Neuronal stem cell (in vitro differentiated cells): ENCODE measurements at regions not wholly inside any gene's neighbourhood (a gene's known extent, or its start where the extent isn't known, plus 50 kb on each side); places are given as distances from the start of the nearest gene placed in this dataset.

Experiments used
- DNase-seq: peaks from one replicate; pipeline ENCODE4 v3.0.0-alpha.2; 2013; ENCODE audit warnings: low spot score
- H2AFZ ChIP-seq: one replicate; pipeline ENCODE4 v1.6.1; 2013; ENCODE audit warnings: mild to moderate bottlenecking, low read length, inconsistent platforms
- H2AK5ac ChIP-seq: 2 replicates; pipeline ENCODE4 v1.6.1; 2013; ENCODE audit warnings: low read depth, mild to moderate bottlenecking, inconsistent platforms, low read length, moderate library complexity, mixed read lengths
- H2BK120ac ChIP-seq: 2 replicates; pipeline ENCODE4 v1.6.1; 2013; ENCODE audit warnings: low read depth, mild to moderate bottlenecking, inconsistent platforms, low read length, moderate library complexity, mixed read lengths
- H2BK12ac ChIP-seq: one replicate; pipeline ENCODE4 v1.6.1; 2013; ENCODE audit warnings: low read length, inconsistent platforms
- H2BK15ac ChIP-seq: 2 replicates; pipeline ENCODE4 v1.6.1; 2013; ENCODE audit warnings: mild to moderate bottlenecking, low read length, inconsistent platforms, mixed read lengths
- H2BK5ac ChIP-seq: one replicate; pipeline ENCODE4 v1.6.1; 2013; ENCODE audit warnings: inconsistent platforms, mild to moderate bottlenecking, low read length, moderate library complexity
- H3K14ac ChIP-seq: one replicate; pipeline ENCODE4 v1.6.1; 2013; ENCODE audit warnings: low read length, inconsistent platforms
- H3K18ac ChIP-seq: 2 replicates; pipeline ENCODE4 v1.6.1; 2013; ENCODE audit warnings: low read length, inconsistent platforms
- H3K23ac ChIP-seq: 2 replicates; pipeline ENCODE4 v1.6.1; 2013; ENCODE audit warnings: low read depth, mild to moderate bottlenecking, mixed read lengths, low read length, inconsistent platforms; ENCODE audit not compliant: poor library complexity
- H3K27ac ChIP-seq: replicated peaks from 3 replicates; pipeline ENCODE4 v1.5.1; 2013; ENCODE audit warnings: low read length, inconsistent platforms
- H3K27me3 ChIP-seq, 3 experiments: 2 replicates each; pipeline ENCODE4 v1.6.1; 2013; ENCODE audit warnings: low read length in 3 of 3, mild to moderate bottlenecking in 2 of 3, inconsistent platforms in 1 of 3, low read depth in 1 of 3, mixed read lengths in 1 of 3, moderate library complexity in 1 of 3; ENCODE audit not compliant: control insufficient read depth in 3 of 3, insufficient read depth in 3 of 3
- H3K36me3 ChIP-seq, 2 donors: replicated peaks in 1 of 2; 2 replicates each; pipeline ENCODE4 v1.6.1; 2013; ENCODE audit warnings: low read length in 2 of 2; ENCODE audit not compliant: control insufficient read depth in 2 of 2, insufficient read depth in 2 of 2
- H3K4ac ChIP-seq: 2 replicates; pipeline ENCODE4 v1.6.1; 2013; ENCODE audit warnings: inconsistent platforms, mild to moderate bottlenecking, low read length, moderate library complexity
- H3K4me1 ChIP-seq, 2 donors: 1 replicate in 1 of 2; 2 replicates in 1 of 2; pipeline ENCODE4 v1.6.1; 2013; ENCODE audit warnings: low read length in 2 of 2, low read depth in 1 of 2; ENCODE audit not compliant: control insufficient read depth in 2 of 2, insufficient read depth in 1 of 2
- H3K4me2 ChIP-seq: one replicate; pipeline ENCODE4 v1.6.1; 2013; ENCODE audit warnings: mild to moderate bottlenecking, low read length, inconsistent platforms; ENCODE audit not compliant: insufficient read depth, poor library complexity, severe bottlenecking
- H3K4me3 ChIP-seq, 2 donors: 2 replicates each; pipeline ENCODE4 v1.5.1; 2013; ENCODE audit warnings: low read length in 2 of 2, mild to moderate bottlenecking in 2 of 2, inconsistent platforms in 1 of 2, moderate library complexity in 1 of 2
- H3K79me1 ChIP-seq: one replicate; pipeline ENCODE4 v1.6.1; 2013; ENCODE audit warnings: low read depth, mild to moderate bottlenecking, inconsistent platforms, low read length, moderate library complexity
- H3K9ac ChIP-seq: one replicate; pipeline ENCODE4 v1.6.1; 2013; ENCODE audit warnings: mild to moderate bottlenecking, low read depth, low read length, inconsistent platforms; ENCODE audit not compliant: poor library complexity
- H3K9me3 ChIP-seq, 2 donors: replicated peaks in 1 of 2; 2 replicates each; pipeline versions ENCODE3 to v1.6.1; 2013; ENCODE audit warnings: low read length in 2 of 2, mild to moderate bottlenecking in 2 of 2, inconsistent platforms in 1 of 2, low read depth in 1 of 2, mixed read lengths in 1 of 2, moderate library complexity in 1 of 2; ENCODE audit not compliant: control insufficient read depth in 2 of 2, insufficient read depth in 1 of 2
- H4K8ac ChIP-seq: one replicate; pipeline ENCODE4 v1.6.1; 2013; ENCODE audit warnings: low read depth, mild to moderate bottlenecking, inconsistent platforms, low read length, moderate library complexity
- H4K91ac ChIP-seq: one replicate; pipeline ENCODE4 v1.6.1; 2013; ENCODE audit warnings: low read length, low read depth, mild to moderate bottlenecking, inconsistent platforms; ENCODE audit not compliant: poor library complexity
- WGBS, 2 donors: extraction: QIAGEN DNeasy Blood & Tissue Kit; methylation state at CpG; one replicate each; pipeline ENCODE4 v1.1.7; 2013; ENCODE audit warnings: missing lambda C conversion rate in 2 of 2, mixed read lengths in 1 of 2; ENCODE audit not compliant: insufficient read length in 2 of 2, insufficient replicate concordance in 1 of 2; ENCODE audit errors: extremely low coverage in 2 of 2; 5-methylcytosine and 5-hydroxymethylcytosine counted together

DNA sequence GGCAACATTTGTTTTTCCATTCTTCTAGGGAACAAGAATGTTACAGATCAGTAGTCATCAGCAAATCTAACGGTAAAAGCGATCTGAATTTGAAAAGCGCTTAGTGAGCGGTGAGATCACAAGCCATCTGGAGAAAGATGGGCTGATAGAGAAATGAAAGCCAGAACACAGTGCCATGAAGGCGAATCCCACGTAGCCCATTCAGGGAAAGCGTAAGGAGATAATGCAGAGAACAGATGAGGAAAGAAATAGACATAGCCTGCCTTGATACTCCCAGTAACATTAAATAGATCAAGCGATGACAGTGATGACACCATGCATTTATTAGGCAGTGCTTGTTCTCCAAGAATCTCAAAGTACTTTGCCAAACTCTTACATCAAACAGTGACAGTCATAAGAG, 183.1 kb upstream of the PSMD7 start:
- no peak overlapping the region for H3K9ac ChIP-seq
- H3K79me1 ChIP-seq: no peaks in the 10 kb centered on the region
- H3K23ac ChIP-seq: no peak overlapping the region
- no peak overlapping the region for H2BK120ac ChIP-seq
- no peak overlapping the region for H2AK5ac ChIP-seq
- H3K4me2 ChIP-seq: no peak overlapping the region
- no peak overlapping the region for H3K18ac ChIP-seq
- no peaks in the 10 kb centered on the region for H3K36me3 ChIP-seq
- no peak overlapping the region for H2BK12ac ChIP-seq
- H3K27me3 ChIP-seq: no peaks in the 10 kb centered on the region
- H2BK5ac ChIP-seq: no peak overlapping the region
- no peak overlapping the region for H2BK15ac ChIP-seq
- no peak overlapping the region for H2AFZ ChIP-seq
- H4K91ac ChIP-seq: no peak overlapping the region
- H3K4me1 ChIP-seq: no peaks in the 10 kb centered on the region
- H3K4ac ChIP-seq: no peak overlapping the region
- H4K8ac ChIP-seq: no peak overlapping the region
- H3K27ac ChIP-seq: no peak overlapping the region
- H3K9me3 ChIP-seq: no peaks in the 10 kb centered on the region
- H3K4me3 ChIP-seq: no peak overlapping the region
- H3K14ac ChIP-seq: no peak overlapping the region
- WGBS, 2 donors: no CpG with 5 or more reads among the region's 8 CpGs
- no peak for DNase-seq

DNA sequence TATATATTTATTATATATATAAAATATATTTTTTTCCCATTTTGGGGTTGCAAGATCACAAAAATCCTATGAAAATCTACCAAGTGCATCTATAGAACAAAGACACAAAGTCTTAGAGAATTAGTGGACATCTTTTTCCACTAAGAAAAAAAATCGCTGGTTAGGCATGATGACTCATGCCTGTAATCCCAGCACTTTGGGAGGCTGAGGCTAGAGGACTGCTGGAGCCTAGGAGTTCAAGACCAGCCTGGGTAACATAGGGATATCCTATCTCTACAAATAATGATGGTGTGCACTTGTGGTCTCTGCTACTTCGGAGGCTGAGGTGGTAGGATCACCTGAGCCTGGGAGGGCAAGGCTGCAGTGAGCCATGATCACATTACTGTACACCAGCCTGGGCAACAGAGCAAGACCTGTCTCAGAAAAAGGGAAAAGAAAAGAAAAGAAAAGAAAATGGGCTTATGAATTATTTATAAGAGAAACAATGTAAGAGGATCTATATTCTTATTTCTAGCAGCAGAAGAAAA, 185.1 kb upstream of the PSMD7 start:
- Histone ChIP-seq H3K4me2 (no peak overlapping the region), H3K9me3 (no peaks in the 10 kb centered on the region), H3K14ac (no peak overlapping the region), H2BK5ac (no peak overlapping the region), H4K91ac (no peak overlapping the region), H2AFZ (no peak overlapping the region), H3K4ac (no peak overlapping the region), H3K18ac (no peak overlapping the region), H3K36me3 (no peaks in the 10 kb centered on the region), H3K4me3 (no peak overlapping the region), H2BK15ac (no peak overlapping the region), H3K23ac (no peak overlapping the region), H3K9ac (no peak overlapping the region), H3K79me1 (no peaks in the 10 kb centered on the region), H4K8ac (no peak overlapping the region), H3K4me1 (no peaks in the 10 kb centered on the region), H3K27me3 (no peaks in the 10 kb centered on the region), H2AK5ac (no peak overlapping the region), H2BK12ac (no peak overlapping the region), H2BK120ac (no peak overlapping the region), H3K27ac (no peak overlapping the region)
- DNase-seq: no peak
- WGBS, 2 donors: no CpG with 5 or more reads among the region's 2 CpGs

DNA sequence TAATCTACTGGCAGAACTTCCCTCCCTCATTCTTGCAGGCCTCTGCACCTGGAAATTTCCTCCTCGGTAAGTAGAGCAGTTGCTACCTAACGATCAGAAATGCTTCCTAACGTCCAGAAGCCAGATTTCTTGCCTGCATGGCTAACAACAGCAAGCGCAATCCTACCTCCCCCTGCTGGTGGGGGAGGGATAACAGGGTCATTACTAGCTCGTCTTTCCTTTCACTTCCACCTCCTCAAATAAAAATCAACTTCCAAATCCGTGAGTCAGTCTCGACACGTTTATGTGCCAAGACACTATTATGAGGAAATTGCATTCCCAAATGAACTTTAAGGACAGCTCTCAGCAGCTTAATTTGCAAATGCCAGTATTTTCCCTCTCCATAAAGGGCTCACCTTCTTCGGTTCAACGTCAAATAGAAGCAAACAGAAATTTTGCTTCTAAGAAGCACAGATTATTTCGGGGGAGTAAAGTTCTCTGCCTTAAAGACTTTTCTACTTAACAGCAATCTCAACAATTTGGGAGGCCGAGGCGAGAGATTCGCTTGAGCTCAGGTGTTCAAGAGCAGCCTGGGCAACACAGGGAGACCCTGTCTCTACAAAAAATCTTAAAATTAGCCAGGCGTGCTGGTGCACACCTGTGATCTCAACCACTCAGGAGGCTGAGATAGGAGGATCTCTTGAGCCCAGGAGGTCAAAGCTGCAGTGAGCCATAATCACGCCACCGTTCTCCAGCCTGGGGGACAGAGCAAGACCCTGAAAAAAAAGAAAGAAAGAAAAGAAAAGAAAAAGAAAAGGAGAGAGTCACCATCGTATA, 188.6 kb upstream of the PSMD7 start:
- no CpG with 5 or more reads among the region's 18 CpGs for WGBS, 2 donors

DNA sequence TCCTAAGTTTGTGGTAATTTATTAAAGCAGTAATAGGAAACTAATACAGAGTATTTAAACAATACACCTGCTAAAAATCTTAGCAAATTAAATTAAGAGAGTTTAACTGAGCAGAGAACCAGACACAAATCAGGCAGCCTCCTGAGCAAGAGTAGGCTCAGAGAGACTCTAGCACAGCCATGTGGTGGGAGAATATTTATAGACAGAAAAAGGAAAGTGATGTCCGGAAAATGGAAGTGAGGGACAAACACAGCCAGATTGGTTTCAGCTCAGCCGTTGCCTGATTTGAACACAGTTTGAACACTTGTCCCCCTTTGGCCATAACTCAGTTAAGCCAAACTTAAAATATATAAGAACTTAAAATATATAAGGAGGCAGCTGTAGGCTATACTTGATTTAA, 192.6 kb upstream of the PSMD7 start:
- Histone ChIP-seq H3K4me1 (peaks cover 5 to 30% of the 10 kb centered on the region in 2 donors), H2BK12ac (no peak overlapping the region), H3K4me2 (no peak overlapping the region), H2BK120ac (no peak overlapping the region), H4K8ac (no peak overlapping the region), H3K14ac (no peak overlapping the region), H3K79me1 (no peaks in the 10 kb centered on the region), H3K27ac (no peak overlapping the region), H4K91ac (no peak overlapping the region), H3K9me3 (peaks cover 0 to 4% of the 10 kb centered on the region in 2 donors), H3K36me3 (no peaks in the 10 kb centered on the region), H2BK15ac (no peak overlapping the region), H3K18ac (no peak overlapping the region), H3K23ac (no peak overlapping the region), H3K9ac (no peak overlapping the region), H2AK5ac (no peak overlapping the region), H3K4ac (no peak overlapping the region), H2BK5ac (no peak overlapping the region), H3K4me3 (no peak overlapping the region), H2AFZ (no peak overlapping the region), H3K27me3 (no peaks in the 10 kb centered on the region)
- DNase-seq: no peak
- WGBS, 2 donors: no CpG with 5 or more reads among the region's 2 CpGs

More for the DNA sequence above, 188.6 kb upstream of the PSMD7 start:
- Histone ChIP-seq H2BK5ac (no peak overlapping the region), H3K4me2 (no peak overlapping the region), H3K14ac (no peak overlapping the region), H3K4me1 (no peaks in the 10 kb centered on the region), H4K91ac (no peak overlapping the region), H3K4ac (no peak overlapping the region), H2BK12ac (no peak overlapping the region), H2AFZ (peak overlapping the region; percentile 18), H4K8ac (no peak overlapping the region), H3K9me3 (peaks cover 0 to 2% of the 10 kb centered on the region in 2 donors), H3K27ac (no peak overlapping the region), H3K36me3 (no peaks in the 10 kb centered on the region), H3K18ac (no peak overlapping the region), H2AK5ac (no peak overlapping the region), H2BK15ac (no peak overlapping the region), H3K9ac (no peak overlapping the region), H2BK120ac (no peak overlapping the region), H3K27me3 (no peaks in the 10 kb centered on the region), H3K79me1 (no peaks in the 10 kb centered on the region), H3K4me3 (no peak overlapping the region), H3K23ac (no peak overlapping the region)
- peak; percentile 39 for DNase-seq
